HG02885 (cell line): ENCODE measurements at regions not wholly inside any gene's neighbourhood (a gene's known extent, or its start where the extent isn't known, plus 50 kb on each side); places are given as distances from the start of the nearest gene placed in this dataset.

Experiments used
- ATAC-seq: cut with Tn5 transposase; IDR thresholded peaks from one replicate; pipeline ENCODE4 v1.9.1; 2021; ENCODE audit warnings: mild to moderate bottlenecking; ENCODE audit not compliant: unreplicated experiment, poor library complexity

GRCh38 chr15:70358871-70359647 lies 261.3 kb upstream of the TLE3 start:
- ATAC-seq, result no peak

- ATAC-seq, result no peak
These were observed 260.5 kb upstream of the TLE3 start for GRCh38 chr15:70358011-70358819.

- no peak for ATAC-seq
These were observed 259.7 kb upstream of the TLE3 start for GRCh38 chr15:70357453-70357852.

- no peak for ATAC-seq
These were observed 259.2 kb upstream of the TLE3 start for GRCh38 chr15:70356919-70357318.

- ATAC-seq, result no peak
These were observed 258.5 kb upstream of the TLE3 start for GRCh38 chr15:70356062-70356860.

GRCh38 chr15:70355275-70355795 lies 257.6 kb upstream of the TLE3 start:
- no peak for ATAC-seq

GRCh38 chr15:70354346-70354905 lies 256.7 kb upstream of the TLE3 start:
- ATAC-seq, result no peak

GRCh38 chr15:70353606-70354345 lies 256.1 kb upstream of the TLE3 start:
- ATAC-seq, result no peak

GRCh38 chr15:70351941-70352774 lies 254.4 kb upstream of the TLE3 start:
- ATAC-seq, result no peak

GRCh38 chr15:70351391-70351790 lies 253.7 kb upstream of the TLE3 start:
- ATAC-seq, result no peak

- no peak for ATAC-seq
These were observed 251.0 kb upstream of the TLE3 start for GRCh38 chr15:70348581-70349344.

GRCh38 chr15:70348226-70348543 lies 250.5 kb upstream of the TLE3 start:
- no peak for ATAC-seq

GRCh38 chr15:70347321-70348225 lies 249.9 kb upstream of the TLE3 start:
- ATAC-seq, result no peak

GRCh38 chr15:70345251-70346019 lies 247.7 kb upstream of the TLE3 start:
- ATAC-seq, result no peak

- no peak for ATAC-seq
These were observed 246.9 kb upstream of the TLE3 start for GRCh38 chr15:70344666-70345065.

GRCh38 chr15:70343961-70344621 lies 246.4 kb upstream of the TLE3 start:
- no peak for ATAC-seq
